HG03460 (cell line): ENCODE measurements at regions not wholly inside any gene's neighbourhood (a gene's known extent, or its start where the extent isn't known, plus 50 kb on each side); places are given as distances from the start of the nearest gene placed in this dataset.

Source experiments
- ATAC-seq: cut with Tn5 transposase; IDR thresholded peaks from one replicate; pipeline ENCODE4 v1.9.1; 2021; ENCODE audit not compliant: unreplicated experiment

- ATAC-seq: no peak
These were observed 92.7 kb downstream of the PCSK1 start for GRCh38 chr5:96340357-96340756.

DNA sequence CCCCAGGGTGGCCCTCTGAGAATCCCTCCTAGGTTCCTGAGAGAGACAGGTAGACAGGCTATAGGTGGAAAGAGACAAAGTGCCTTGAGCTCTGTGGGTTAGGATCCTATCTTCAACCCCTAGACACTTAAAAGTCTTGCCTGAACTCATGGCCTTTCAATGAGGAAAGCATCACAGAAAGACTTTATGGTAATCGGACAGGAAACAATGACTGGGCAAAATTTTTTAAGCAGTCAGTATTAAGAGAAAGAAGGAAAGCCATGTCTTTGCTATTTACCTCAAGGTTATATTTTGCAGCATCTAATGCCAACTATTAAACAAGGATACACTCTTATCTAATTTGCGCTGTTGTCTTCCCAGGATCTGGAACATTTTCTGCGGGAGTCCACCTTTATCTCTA is 93.2 kb downstream of the PCSK1 start:
- no peak for ATAC-seq

DNA sequence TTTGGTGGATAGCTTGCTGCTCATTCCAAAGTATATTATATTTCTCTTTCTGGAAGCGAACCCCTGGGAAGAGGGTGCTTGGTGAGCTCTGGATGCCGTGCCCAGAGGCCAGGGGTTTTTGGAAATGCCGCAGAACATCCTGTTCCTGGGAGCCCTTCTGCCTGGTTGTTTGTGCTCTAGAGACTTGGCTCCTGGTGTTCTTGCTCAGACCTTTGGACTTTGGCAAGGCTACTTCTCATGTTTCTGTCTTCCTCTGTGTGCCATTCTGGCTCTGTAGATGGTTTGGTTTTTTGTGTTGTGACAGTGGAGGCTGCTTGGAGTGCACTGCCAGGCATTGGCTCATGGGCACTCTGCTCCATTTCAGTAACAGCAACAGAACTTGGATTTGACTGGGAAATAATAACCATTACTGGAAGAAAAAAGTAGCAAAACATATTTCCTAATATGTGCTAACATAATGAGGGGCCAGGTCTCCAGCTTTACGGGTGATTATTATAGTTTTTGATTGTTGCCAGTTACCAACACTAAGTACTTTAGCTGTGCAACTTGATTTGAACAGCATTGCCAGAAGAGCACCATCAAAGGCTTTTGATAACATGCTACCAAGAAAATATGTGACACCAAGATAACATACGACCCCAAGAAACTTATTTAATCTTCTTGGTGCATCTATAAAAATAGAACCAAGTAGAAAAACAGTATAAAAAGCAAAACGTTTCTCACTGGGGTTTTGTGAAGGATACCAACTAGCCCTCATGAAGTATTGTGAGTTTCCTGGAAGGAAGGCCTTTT is 94.2 kb downstream of the PCSK1 start:
- no peak for ATAC-seq

GRCh38 chr5:96338091-96338490 is 95.0 kb downstream of the PCSK1 start:
- ATAC-seq: no peak

DNA sequence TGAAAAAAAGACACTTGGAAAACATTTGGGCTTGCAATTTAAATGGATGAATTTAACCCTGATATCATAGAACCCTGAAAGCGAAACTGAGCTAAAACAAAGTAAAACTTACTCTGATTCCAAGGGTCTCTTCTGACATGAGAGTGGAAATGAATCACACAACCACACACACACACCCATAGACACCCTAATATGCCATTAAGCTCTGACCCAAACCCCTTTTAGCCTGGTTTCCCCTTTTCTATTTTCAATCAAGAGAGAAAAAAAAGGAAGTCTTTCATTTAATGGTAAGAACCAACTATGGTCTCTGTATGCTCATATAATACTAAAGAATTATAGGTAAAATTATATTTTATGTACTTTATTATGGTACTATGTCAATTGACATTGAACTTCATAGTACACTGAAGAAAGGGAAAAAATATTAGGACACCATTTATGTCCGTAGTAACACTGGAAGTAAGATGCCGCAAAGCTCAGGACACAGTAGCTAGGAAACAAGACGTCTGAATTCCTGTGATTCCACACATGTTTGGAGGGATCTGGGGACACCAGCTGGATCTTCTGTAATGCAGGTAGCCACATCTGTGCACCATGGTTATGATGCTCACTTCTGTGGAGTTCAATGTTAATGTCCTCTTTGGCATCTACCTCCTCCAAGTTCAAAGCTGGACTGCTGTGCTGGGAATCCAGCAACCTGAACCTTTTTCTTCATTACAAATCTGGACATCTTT is 95.8 kb downstream of the PCSK1 start:
- ATAC-seq: no peak

- peak; percentile 70 for ATAC-seq
These were observed 96.6 kb downstream of the PCSK1 start for GRCh38 chr5:96336351-96336985.

DNA sequence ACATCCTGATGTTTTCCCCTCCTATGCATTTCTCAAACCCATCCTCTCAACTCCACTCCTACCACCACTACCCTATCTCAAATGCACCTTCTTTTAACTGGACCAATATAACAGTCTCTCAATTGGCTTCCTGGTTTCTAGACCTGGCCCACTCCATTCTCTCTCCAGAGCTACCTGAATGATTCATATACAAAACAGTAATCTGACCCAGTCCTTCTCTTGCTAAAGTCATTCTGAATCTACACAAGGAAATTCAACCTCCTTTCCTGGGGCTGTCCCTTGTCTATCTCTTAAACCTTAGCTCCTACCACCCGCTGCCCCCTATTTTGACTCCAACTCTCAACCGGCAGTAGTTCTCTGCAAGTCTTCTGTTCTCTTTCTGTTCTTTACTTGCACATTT is 97.2 kb downstream of the PCSK1 start:
- no peak for ATAC-seq

DNA sequence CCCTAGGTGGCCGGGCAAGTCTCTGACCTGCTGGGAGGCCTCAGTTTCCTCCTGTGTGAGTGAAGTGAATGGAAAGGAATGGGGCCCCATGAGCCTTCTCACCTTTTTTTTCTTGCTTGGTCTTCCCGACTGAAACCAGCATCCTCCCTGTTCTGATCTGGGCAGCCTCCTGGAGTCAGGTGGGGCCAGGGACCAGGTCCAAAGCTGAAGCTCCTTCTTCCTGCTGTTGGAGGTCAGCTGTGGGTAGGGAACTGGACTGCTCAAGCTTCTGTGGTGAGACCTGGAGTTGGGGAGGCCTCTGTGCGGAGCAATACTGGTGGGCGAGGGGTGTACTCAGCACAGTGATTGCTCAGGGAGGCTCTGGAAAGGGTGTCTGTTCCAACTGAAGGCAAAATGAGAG is 99.7 kb downstream of the PCSK1 start:
- no peak for ATAC-seq

DNA sequence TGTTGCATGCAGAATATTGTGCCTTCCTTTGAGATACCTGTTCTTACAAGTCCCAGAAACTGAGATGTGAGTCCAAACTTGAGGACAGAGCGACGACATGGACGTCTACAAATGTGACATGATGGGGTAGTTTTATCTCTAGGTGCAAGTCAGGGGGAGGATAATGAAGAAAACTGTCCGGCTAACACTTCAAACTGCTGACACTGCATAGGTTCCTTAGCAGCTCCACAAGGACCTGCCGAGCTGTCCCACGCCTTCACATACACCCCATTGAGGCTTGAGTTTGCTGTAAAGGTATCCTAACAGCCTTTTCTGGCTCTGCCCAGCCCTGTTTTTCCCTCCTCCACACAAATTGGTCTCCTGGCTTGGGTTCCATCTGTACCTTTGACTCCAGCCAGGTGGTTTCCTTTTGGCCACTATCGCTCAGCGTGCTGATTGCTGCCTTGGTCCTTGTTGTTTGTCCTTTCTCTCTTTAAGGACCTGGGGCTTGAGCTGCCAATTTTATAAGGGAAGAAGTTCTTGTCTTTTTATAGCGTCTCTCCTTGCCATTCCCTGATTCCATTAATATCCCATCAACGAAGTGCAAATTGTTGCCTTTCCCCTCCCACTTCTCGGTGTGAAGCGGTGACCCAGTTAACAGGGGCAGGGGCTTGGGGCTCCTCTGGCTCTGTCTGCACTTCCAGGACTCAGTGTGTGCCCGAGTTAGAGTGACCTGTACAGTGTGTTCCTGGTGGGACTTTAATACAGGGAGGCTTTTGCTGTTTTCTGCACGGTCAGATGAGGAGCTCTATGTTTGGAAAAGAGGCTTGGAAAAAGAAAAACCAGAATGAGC is 100.3 kb downstream of the PCSK1 start:
- no peak for ATAC-seq

DNA sequence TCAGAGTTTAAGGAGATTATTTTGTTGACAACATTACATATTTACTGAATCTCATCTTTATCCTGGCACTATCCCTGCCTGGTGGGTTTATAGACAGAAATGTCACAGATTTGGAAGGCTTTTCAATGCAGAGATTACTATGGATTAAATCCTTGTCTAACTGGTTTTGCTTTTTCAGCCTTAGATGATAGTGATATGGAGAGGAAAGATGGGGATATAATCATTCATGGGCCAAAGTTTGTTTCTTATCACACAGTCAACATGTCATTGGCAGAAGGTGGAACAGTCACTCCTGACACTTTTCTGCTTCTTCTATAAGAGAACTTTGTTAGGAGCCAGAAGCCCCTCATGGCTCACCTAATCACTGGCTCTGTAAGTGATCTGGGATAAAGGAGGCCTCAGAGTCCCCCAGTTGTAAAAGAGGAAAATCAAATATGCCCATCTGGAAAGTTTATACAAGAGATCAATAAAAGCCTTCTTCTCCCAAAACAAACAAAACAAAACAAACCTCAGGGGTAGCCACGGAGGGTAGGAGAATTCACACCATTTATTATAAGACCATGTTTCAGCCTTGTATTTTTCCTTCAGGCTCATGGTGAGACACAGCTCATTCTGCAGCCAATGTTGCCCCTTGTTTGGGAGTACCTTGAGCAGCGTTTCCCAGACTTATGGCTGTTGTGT is 101.2 kb downstream of the PCSK1 start:
- ATAC-seq: no peak

DNA sequence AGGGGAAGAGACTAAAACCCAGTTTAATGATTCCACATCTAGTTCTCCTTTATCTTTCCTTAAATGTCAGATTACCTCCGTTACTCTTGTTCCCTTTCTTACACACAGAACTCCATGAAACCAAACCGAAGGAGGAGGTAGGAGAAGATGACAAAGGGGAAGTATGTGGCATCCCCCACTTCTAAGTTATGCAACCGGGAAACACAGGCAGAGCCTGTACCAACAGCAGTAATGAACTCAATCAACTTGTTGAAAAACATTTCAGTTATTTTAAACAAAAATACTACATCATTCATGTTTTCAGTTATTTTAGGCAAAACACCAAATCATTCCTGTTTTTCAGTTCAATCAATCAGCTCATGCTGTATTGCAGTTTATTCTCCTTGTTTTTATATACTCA is 101.8 kb downstream of the PCSK1 start:
- ATAC-seq: no peak

- ATAC-seq: no peak
These were observed 102.4 kb downstream of the PCSK1 start for GRCh38 chr5:96330530-96331140.

- no peak for ATAC-seq
These were observed 103.0 kb downstream of the PCSK1 start for GRCh38 chr5:96329886-96330529.

GRCh38 chr5:96329289-96329688 is 103.8 kb downstream of the PCSK1 start:
- ATAC-seq: no peak

- ATAC-seq: no peak
These were observed 105.3 kb downstream of the PCSK1 start for GRCh38 chr5:96327722-96328121.

DNA sequence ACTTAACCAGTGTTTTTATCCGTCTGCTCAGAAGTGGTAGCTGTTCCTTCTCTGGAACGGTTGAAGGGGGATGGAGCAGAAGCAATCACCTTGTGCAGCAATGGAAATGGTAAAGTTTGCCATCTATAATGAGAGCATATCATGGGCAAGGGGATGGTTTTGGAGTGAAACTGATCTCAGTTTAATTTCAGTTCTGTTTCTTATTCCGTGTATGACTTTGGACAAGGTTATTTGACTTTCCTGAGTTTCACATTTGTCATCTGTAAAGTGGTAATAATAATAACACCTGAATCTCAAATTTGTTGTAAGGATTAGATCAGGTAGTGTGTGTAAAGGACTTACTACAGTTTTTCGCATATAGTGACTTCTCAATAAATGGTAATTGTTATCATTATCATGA is 106.1 kb downstream of the PCSK1 start:
- peak; percentile 65 for ATAC-seq

DNA sequence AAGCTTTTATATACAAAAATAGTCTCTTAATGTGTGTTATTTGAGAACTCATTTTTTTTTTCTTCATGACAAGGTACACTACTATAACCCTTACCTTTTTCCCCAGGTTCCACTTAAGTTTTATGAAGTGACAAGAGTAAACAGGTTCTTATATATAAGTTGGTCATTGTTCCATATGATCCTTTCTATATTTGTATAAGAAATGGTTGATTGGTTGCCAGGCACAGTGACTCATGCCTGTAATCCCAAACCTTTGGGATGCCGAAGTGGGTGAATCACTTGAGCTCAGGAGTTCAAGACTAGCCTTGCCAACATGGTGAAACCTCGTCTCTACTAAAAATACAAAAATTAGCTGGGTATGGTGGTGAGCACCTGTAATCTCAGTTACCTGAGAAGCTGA is 108.3 kb downstream of the PCSK1 start:
- ATAC-seq: no peak

GRCh38 chr5:96322865-96323264 is 110.2 kb downstream of the PCSK1 start:
- no peak for ATAC-seq

DNA sequence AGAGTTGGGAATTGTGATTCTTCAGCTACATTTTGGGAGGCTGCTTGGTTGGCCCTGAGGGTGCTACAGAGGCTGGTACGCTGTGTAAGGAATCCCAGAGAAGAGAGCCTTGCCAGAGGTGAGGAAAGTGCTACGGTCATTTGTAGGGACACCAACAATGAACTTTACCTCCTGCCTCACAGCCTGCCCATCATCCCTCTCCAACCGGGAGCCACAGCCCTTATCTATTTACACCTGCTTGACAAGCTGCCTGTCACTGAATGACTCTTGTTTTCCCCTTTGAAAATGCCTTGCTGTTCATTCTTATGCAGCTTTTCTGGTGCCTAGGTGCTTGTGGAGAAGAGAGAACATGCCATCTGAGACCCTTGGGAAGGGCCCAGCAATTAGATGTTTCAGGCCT is 110.8 kb downstream of the PCSK1 start:
- no peak for ATAC-seq

DNA sequence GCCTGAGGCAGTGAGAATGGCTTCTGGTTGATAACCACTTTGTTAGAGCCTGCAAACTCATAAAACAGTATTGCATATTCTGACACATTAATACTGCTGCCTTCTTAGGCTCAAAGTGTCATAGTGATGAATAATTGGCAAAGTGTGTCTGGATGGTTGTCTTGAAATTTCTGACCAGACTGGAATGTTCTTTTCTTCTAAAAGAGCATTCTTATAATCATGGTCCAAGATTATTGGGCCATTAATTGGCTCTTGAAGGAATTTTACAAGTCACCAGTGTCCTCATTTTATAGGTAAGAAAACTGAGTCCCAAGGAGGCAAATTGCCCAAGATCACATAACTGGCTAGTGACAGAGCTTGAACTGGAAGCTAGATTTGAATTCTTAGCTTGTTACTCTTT is 111.7 kb downstream of the PCSK1 start:
- no peak for ATAC-seq
